Stimulated activated CD8-positive, alpha-beta memory T cell treated with anti-CD3 and anti-CD28 coated beads, Interleukin-7, amount 100 ng/mL, for 24 hours (primary cell): ENCODE measurements at regions not wholly inside any gene's neighbourhood (a gene's known extent, or its start where the extent isn't known, plus 50 kb on each side); places are given as distances from the start of the nearest gene placed in this dataset.
"Not testable (repeated sequence)": the region's sequence is repeated elsewhere in the genome, so short reads cannot be mapped to it uniquely, and the experiment has no call there.

Source experiments
- DNase-seq: peaks from one replicate; pipeline ENCODE4 v3.0.0-alpha.2; 2020; ENCODE audit warnings: low read depth

- DNase-seq, result no peak
Observed at GRCh38 chr5:106985174-106985573, 685.6 kb downstream of the EFNA5 start.

DNA sequence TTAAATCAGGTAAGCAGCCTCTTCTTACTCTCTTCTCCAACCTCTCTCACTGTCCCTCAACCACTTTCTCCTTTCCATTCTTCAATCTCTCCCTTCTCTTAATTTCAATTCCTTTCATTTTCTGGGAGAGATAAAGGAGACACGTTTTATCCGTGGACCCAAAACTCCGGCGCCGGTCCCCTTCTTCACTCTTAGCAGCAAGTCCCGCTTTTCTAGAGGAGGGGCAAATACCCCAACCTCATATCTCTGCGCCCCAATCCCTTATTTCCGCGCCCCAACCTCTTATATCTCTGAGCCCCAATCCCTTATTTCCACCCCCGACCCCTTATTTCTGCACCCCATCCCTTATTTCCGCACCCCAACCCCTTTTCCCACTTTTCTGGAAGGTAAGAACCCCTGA lies 691.6 kb downstream of the EFNA5 start:
- DNase-seq, result not testable (repeated sequence)

DNA sequence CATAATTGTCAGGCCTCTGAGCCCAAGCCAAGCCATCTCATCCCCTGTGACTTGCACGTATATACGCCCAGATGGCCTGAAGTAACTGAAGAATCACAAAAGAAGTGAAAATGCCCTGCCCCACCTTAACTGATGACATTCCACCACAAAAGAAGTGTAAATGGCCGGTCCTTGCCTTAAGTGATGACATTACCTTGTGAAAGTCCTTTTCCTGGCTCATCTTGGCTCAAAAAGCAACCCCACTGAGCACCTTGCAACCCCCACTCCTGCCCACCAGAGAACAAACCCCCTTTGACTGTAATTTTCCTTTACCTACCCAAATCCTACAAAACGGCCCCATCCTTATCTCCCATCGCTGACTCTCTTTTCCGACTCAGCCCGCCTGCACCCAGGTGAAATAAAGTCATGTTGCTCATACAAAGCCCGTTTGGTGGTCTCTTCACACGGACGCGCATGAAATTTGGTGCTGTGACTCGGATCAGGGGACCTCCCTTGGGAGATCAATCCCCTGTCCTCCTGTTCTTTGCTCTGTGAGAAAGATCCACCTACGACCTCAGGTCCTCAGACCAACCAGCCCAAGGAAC lies 692.1 kb downstream of the EFNA5 start:
- not testable (repeated sequence) for DNase-seq

DNA sequence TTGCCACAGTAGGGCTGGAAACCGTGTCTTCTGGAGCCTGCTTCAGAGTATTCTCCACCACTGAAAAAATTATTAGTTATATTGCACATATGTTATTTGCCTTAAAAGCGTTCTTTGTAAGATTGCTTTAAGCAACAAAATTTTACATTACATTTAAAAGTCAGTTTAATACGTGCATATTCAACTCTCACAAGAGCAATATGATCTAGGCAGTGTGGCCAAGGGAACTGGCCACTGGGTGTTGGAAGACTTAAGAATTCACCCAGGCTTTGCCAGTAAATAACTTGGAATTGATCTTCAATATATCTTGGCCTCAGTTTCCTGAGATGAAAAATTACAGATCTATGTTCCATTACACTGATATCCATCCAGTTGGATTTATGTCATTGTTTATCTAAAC lies 694.4 kb downstream of the EFNA5 start:
- DNase-seq, result no peak

GRCh38 chr5:106974272-106974671 lies 696.5 kb downstream of the EFNA5 start:
- DNase-seq, result no peak

GRCh38 chr5:106966686-106967315 lies 703.9 kb downstream of the EFNA5 start:
- no peak for DNase-seq

DNA sequence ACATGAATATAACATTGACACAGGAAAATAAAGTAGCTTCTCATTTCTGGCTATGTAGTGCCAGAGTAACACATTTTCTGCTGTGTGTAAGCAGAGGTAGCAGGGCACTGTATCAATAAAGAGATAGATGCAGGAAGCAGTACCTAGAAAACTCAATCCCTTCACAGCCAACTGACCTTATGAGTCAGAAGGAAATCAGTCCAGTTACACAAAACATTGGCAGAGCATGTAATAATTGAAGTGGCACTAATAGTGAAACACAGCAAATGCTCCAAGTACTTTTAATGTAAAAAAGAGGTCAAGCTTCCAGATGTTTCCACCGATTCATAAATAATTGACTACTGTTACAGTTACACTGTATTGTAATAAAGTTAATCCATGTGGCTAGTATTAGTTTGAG lies 706.6 kb downstream of the EFNA5 start:
- no peak for DNase-seq

GRCh38 chr5:106963630-106964029 lies 707.1 kb downstream of the EFNA5 start:
- DNase-seq, result no peak

- DNase-seq, result no peak
Observed at GRCh38 chr5:106962464-106963230, 708.1 kb downstream of the EFNA5 start.

- DNase-seq, result no peak
Observed at GRCh38 chr5:106959387-106959786, 711.4 kb downstream of the EFNA5 start.

- no peak for DNase-seq
Observed at GRCh38 chr5:106957336-106957735, 713.4 kb downstream of the EFNA5 start.

DNA sequence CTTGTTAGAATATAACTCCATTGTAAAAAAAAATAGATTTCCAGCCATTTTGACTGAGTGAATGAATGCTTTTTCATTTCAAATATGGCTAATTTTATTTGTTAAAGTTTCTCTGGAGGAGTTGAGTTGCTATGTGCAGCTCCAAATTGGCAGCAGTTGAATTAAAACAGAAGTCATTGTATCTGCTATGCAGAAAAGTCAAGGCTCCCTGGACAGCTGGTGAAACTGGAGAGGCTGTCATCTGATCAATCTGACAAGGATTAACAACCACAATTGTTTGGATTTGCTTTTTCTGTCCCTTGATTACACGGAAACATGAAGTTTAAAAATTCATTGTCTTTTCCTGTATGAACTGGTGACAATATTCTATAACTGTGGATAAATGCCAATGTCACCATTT lies 713.9 kb downstream of the EFNA5 start:
- DNase-seq, result no peak

DNA sequence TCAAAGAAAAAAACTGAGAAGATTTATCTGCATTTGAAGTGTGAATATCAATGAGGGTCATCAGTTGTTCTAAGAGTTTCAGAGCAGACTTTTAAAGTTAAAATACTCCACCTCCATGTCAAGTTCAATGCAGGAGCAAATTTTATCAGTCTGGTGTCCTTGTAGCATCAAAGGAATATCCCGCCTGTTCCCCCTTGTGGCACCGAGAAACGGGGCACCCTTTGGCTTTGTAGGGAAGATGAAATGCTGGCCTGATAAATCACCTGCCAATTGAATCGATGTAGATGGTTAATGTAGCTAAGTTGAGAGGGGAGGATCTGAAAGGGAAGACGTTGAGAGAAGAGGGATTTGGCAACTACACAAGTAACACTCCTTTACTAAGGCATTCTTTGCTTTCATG lies 714.5 kb downstream of the EFNA5 start:
- DNase-seq, result no peak

DNA sequence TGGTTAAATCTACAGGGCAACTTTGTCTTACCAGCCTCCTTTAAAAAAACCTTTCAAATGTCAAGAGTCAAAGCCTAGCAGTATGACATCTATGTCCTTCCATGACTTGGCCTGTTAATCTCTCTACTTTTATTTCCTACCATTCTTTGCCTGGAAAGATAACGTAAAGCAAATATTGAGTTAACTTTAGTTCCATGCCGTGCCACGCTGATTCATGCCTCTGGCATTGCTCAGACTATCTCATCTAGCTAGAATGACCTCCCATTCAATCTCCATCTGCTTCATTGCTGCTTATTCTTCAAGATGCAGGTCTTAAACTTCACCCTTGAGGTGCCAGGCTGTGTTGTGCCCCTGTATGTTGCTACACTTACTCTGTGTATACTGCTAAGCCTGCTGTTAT lies 729.8 kb downstream of the EFNA5 start:
- DNase-seq, result no peak

DNA sequence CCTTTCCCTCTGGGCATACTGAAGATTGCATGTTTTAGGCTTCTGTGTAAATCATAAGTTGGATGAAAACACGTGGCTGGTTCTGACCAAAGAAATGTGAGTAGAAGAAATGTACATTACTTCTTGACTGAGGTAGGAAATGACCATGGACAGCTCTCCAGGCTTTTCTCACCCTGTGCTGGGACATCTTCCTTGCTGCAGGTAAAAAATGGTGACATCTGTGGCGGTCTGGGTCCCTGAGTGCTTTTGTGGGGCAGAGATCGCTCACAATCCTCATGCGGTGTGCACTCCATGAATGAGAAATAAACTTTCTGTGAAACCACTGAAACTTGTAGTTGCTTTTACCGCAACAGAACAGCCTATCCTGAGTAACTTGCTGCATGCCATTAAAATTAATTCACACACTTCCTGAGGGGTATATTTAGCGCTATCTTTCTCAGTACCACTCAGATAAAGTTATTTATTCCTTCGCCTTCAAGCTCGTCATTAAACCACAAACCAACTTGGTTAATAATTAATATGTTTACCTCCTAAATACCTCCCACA lies 730.4 kb downstream of the EFNA5 start:
- DNase-seq, result no peak

- DNase-seq, result no peak
Observed at GRCh38 chr5:106923409-106923808, 747.3 kb downstream of the EFNA5 start.

DNA sequence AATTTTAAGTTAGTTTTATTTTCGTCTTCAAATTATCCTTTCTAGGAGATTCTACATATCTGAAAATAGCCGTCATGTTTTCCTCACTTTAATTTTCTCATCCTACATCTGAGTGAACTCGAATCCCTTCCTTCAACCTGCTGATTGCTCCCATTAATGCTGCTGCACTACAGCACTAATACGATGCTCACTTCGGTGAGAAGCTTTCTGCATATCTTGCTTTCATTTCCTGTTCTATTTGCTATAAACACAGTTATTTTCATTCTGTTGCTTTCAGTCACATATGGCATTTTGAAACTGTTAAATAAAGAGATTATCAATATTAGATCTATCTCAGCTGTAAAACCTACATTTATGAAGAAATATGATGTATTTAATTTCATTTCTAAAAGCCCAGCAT lies 749.2 kb downstream of the EFNA5 start:
- no peak for DNase-seq

DNA sequence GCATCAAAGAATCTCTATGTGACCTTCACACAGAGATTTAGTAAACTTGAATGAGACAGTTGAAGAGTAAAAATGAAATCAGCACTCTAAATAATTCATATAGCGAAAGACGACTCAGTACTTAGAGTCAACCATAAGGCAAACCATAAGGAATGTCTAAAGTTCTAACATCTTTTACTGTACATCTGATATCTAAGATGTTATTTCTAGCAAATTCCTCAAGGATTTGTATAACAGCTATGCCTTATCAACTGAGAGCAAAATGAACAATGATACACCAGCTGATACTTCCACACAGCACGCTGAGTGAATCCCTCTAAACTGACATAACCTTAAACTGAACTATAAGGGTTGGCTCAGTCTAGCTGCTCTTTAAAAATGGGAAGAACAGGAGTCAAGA lies 760.3 kb downstream of the EFNA5 start:
- DNase-seq, result no peak

- DNase-seq, result no peak
Observed at GRCh38 chr5:106909716-106910115, 761.0 kb downstream of the EFNA5 start.

DNA sequence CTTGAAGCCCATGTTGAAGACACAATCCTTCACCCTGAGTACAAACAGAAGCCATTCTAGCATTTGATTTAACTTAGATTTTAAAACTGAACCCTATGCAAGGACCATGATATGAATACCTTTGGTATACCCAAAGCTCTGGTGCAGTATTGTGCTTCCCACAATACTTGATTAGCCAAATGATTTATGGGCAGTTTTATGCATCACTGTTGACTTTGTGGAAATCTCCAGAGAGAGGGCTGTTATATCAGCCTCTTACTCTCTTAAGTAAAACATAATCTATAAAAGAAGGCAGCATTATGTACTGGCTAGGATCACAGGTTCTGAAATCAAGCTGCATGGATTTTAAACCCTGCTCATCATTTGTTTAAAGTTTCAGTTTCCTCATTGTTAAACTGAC lies 762.8 kb downstream of the EFNA5 start:
- DNase-seq, result no peak

DNA sequence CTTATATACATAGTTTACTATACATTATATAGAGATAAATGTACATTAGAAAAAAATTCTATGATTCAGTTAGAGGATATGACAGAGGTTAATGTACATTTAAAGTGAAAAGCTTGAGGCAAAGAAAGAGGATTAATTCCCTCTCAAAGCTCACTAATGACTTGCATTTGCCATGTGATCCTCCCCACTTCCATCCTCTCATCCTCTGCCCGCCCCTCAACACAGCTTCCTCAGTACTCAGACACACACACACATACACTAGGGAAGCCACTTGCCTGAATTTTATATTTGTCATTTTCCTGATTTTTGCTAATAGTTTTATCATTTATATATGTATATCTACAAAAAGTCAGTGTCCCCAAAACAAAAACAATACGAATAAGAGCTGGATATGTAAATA lies 764.5 kb downstream of the EFNA5 start:
- DNase-seq, result no peak

- DNase-seq, result no peak
Observed at GRCh38 chr5:106894964-106895363, 775.8 kb downstream of the EFNA5 start.

- DNase-seq, result no peak
Observed at GRCh38 chr5:106882035-106882434, 788.7 kb downstream of the EFNA5 start.
